HEK293T (cell line): ENCODE measurements at regions not wholly inside any gene's neighbourhood (a gene's known extent, or its start where the extent isn't known, plus 50 kb on each side); places are given as distances from the start of the nearest gene placed in this dataset.
"Not testable (repeated sequence)": the region's sequence is repeated elsewhere in the genome, so short reads cannot be mapped to it uniquely, and the experiment has no call there.

ENCODE experiments used
- CTCF ChIA-PET: fragments of 350-600 bp; formaldehyde crosslinking; extraction: SDS; loops from one replicate; lab custom pipeline; 2021; ENCODE audit warnings: antibody characterized with exemption, inconsistent platforms; lab: Yijun Ruan, JAX
- POLR2A ChIA-PET: fragments of 350-600 bp; formaldehyde crosslinking; extraction: SDS; loops from one replicate; lab custom pipeline; 2020; ENCODE audit warnings: antibody characterized with exemption, inconsistent platforms; lab: Yijun Ruan, JAX
- DNase-seq: peaks from one replicate; pipeline ENCODE4 v3.0.0; 2012; ENCODE audit warnings: mixed read lengths; ENCODE audit errors: extremely low spot score
- ARNT ChIP-seq: fragments of 450-650 bp; IDR thresholded peaks from 2 replicates; pipeline ENCODE4 v1.6.1; 2017; ENCODE audit warnings: mild to moderate bottlenecking
- BHLHE40 ChIP-seq: fragments of 450-650 bp; IDR thresholded peaks from 2 replicates; pipeline ENCODE4 v1.6.1; 2016; ENCODE audit warnings: mild to moderate bottlenecking, moderate library complexity, borderline replicate concordance
- CTBP1 ChIP-seq: fragments of 450-650 bp; IDR thresholded peaks from 2 replicates; pipeline ENCODE4 v1.6.1; 2016; ENCODE audit warnings: borderline replicate concordance
- ELF4 ChIP-seq: fragments of 450-650 bp; IDR thresholded peaks from 2 replicates; pipeline ENCODE4 v1.6.1; 2017; ENCODE audit warnings: antibody characterized with exemption
- FOXA1 ChIP-seq: fragments of 450-650 bp; IDR thresholded peaks from 2 replicates; pipeline ENCODE4 v1.6.1; 2016; ENCODE audit warnings: mild to moderate bottlenecking
- FOXK2 ChIP-seq: fragments of 450-650 bp; IDR thresholded peaks from 2 replicates; pipeline ENCODE4 v1.6.1; 2016; ENCODE audit warnings: mild to moderate bottlenecking
- FOXM1 ChIP-seq: fragments of 450-650 bp; IDR thresholded peaks from 2 replicates; pipeline ENCODE4 v1.6.1; 2017; ENCODE audit warnings: mild to moderate bottlenecking, borderline replicate concordance
- HDGF ChIP-seq: fragments of 450-650 bp; IDR thresholded peaks from 2 replicates; pipeline ENCODE4 v1.6.1; 2017; ENCODE audit warnings: antibody characterized with exemption, borderline replicate concordance
- L3MBTL2 ChIP-seq: fragments of 450-650 bp; conservative IDR thresholded peaks from 2 replicates; pipeline ENCODE4 v1.6.1; 2016; ENCODE audit warnings: mild to moderate bottlenecking
- LEF1 ChIP-seq: fragments of 450-650 bp; IDR thresholded peaks from 2 replicates; pipeline ENCODE4 v1.6.1; 2017; ENCODE audit warnings: mild to moderate bottlenecking, borderline replicate concordance
- NFRKB ChIP-seq: fragments of 450-650 bp; IDR thresholded peaks from 2 replicates; pipeline ENCODE4 v1.6.1; 2016; ENCODE audit warnings: mild to moderate bottlenecking, moderate library complexity
- PKNOX1 ChIP-seq: fragments of 450-650 bp; IDR thresholded peaks from 2 replicates; pipeline ENCODE4 v1.6.1; 2016
- SP1 ChIP-seq: fragments of 450-650 bp; IDR thresholded peaks from 2 replicates; pipeline ENCODE4 v1.6.1; 2017
- SUZ12 ChIP-seq: fragments of 450-650 bp; IDR thresholded peaks from 2 replicates; pipeline ENCODE4 v1.6.1; 2016; ENCODE audit warnings: mild to moderate bottlenecking
- TARDBP ChIP-seq: fragments of 450-650 bp; IDR thresholded peaks from 2 replicates; pipeline ENCODE4 v1.6.1; 2016
- ZNF384 ChIP-seq: fragments of 450-650 bp; IDR thresholded peaks from 2 replicates; pipeline ENCODE4 v1.6.1; 2016

- DNase-seq: no peak
- ChIA-PET CTCF (no interaction called here), POLR2A (no interaction called here)
- TF ChIP-seq L3MBTL2 (no peak), TARDBP (no peak), LEF1 (no peak), SUZ12 (no peak)
Measured at GRCh38 chr7:69445541-69445940, 152.7 kb upstream of the AUTS2 start.

- CTCF ChIA-PET: interaction anchor here (1.2 kb wide), 1 partner anchor 10 kb away, joined by 3 read pairs; no protein-coding TSS in a partner anchor
- POLR2A ChIA-PET, DNase-seq: not testable (repeated sequence)
Measured at GRCh38 chr7:69446213-69446612, 152.1 kb upstream of the AUTS2 start.

- ChIA-PET CTCF (no interaction called here), POLR2A (no interaction called here)
- DNase-seq: no peak
- TF ChIP-seq SUZ12 (no peak), PKNOX1 (no peak), TARDBP (no peak), ARNT (no peak), FOXM1 (no peak), LEF1 (no peak), NFRKB (no peak), CTBP1 (no peak), L3MBTL2 (no peak), SP1 (no peak), BHLHE40 (no peak), ELF4 (no peak)
Measured at GRCh38 chr7:69448071-69448470, 150.2 kb upstream of the AUTS2 start.

GRCh38 chr7:69450456-69450855, 147.8 kb upstream of the AUTS2 start:
- ChIA-PET POLR2A (no interaction called here), CTCF (no interaction called here)

GRCh38 chr7:69451715-69452114, 146.6 kb upstream of the AUTS2 start:
- ChIA-PET CTCF (no interaction called here), POLR2A (no interaction called here)
- no peak for DNase-seq
- TF ChIP-seq HDGF (no peak), NFRKB (no peak), LEF1 (no peak), FOXK2 (no peak), PKNOX1 (no peak), BHLHE40 (no peak), SP1 (no peak), ELF4 (no peak), FOXA1 (no peak), ZNF384 (no peak), CTBP1 (no peak), ARNT (no peak)

More at GRCh38 chr7:69450456-69450855, 147.8 kb upstream of the AUTS2 start:
- DNase-seq: no peak
- no peak for TF ChIP-seq ELF4
- TF ChIP-seq SUZ12: no peak
- TF ChIP-seq FOXM1: no peak
- TF ChIP-seq L3MBTL2: no peak
- TF ChIP-seq ZNF384: no peak
- no peak for TF ChIP-seq LEF1
- no peak for TF ChIP-seq BHLHE40
- TF ChIP-seq NFRKB: no peak
- no peak for TF ChIP-seq HDGF
- no peak for TF ChIP-seq TARDBP

GRCh38 chr7:69452797-69453196, 145.5 kb upstream of the AUTS2 start:
- no peak for TF ChIP-seq CTBP1
- no peak for TF ChIP-seq NFRKB
- TF ChIP-seq FOXA1: no peak
- TF ChIP-seq LEF1: no peak
- no peak for TF ChIP-seq TARDBP
- TF ChIP-seq ZNF384: no peak
- no peak for TF ChIP-seq FOXK2
- TF ChIP-seq FOXM1: no peak
- TF ChIP-seq PKNOX1: no peak
- no peak for TF ChIP-seq BHLHE40
- TF ChIP-seq ARNT: no peak
- TF ChIP-seq ELF4: no peak
- no peak for TF ChIP-seq HDGF
- no peak for TF ChIP-seq SUZ12
- TF ChIP-seq SP1: no peak
- ChIA-PET POLR2A (no interaction called here), CTCF (no interaction called here)
- no peak for DNase-seq
